ENCODE measurements at regions not wholly inside any gene's neighbourhood (a gene's known extent, or its start where the extent isn't known, plus 50 kb on each side); places are given as distances from the start of the nearest gene placed in this dataset.
"Not testable (repeated sequence)": the region's sequence is repeated elsewhere in the genome, so short reads cannot be mapped to it uniquely, and the experiment has no call there.

- Histone ChIP-seq H3K4me3 (ENCODE audit: low read depth in 1 of 2, low read length in 2 of 2) (no peak overlapping the region), H3K27me3 (ENCODE audit: low read depth, low read length) (no peaks in the 10 kb centered on the region), H3K36me3 (ENCODE audit: control insufficient read depth in 1 of 2, insufficient read depth in 2 of 2, low read length in 2 of 2) (no peaks in the 10 kb centered on the region), H3K4me1 (ENCODE audit: control insufficient read depth in 1 of 2, insufficient read depth in 2 of 2, low read length in 2 of 2) (peaks cover 8 to 20% of the 10 kb centered on the region in 2 donors), H3K9me3 (ENCODE audit: control insufficient read depth in 1 of 2, low read length in 2 of 2) (no peaks in the 10 kb centered on the region), H3K27ac (ENCODE audit: low read length) (no peak overlapping the region)
These were observed 169.4 kb downstream of the NDUFA12 start for GRCh38 chr12:94834036-94834625.

GRCh38 chr12:94832780-94833681 is 170.5 kb downstream of the NDUFA12 start:
- H3K27me3 ChIP-seq (ENCODE audit: low read depth, low read length) = no peaks in the 10 kb centered on the region
- H3K36me3 ChIP-seq (ENCODE audit: control insufficient read depth in 1 of 2, insufficient read depth in 2 of 2, low read length in 2 of 2) = no peaks in the 10 kb centered on the region
- no peaks in the 10 kb centered on the region for H3K9me3 ChIP-seq (ENCODE audit: control insufficient read depth in 1 of 2, low read length in 2 of 2)
- H3K4me3 ChIP-seq (ENCODE audit: low read depth in 1 of 2, low read length in 2 of 2) = peak overlapping the region in 1 of 2 donors; percentile 12
- peak overlapping the region; percentile 85 for H3K27ac ChIP-seq (ENCODE audit: low read length)
- H3K4me1 ChIP-seq (ENCODE audit: control insufficient read depth in 1 of 2, insufficient read depth in 2 of 2, low read length in 2 of 2) = peaks cover 8 to 20% of the 10 kb centered on the region in 2 donors

GRCh38 chr12:94832105-94832504 is 171.4 kb downstream of the NDUFA12 start:
- H3K36me3 ChIP-seq (ENCODE audit: control insufficient read depth in 1 of 2, insufficient read depth in 2 of 2, low read length in 2 of 2) = no peaks in the 10 kb centered on the region
- peaks cover 8 to 20% of the 10 kb centered on the region in 2 donors for H3K4me1 ChIP-seq (ENCODE audit: control insufficient read depth in 1 of 2, insufficient read depth in 2 of 2, low read length in 2 of 2)
- no peaks in the 10 kb centered on the region for H3K27me3 ChIP-seq (ENCODE audit: low read depth, low read length)
- no peak overlapping the region for H3K27ac ChIP-seq (ENCODE audit: low read length)
- H3K4me3 ChIP-seq (ENCODE audit: low read depth in 1 of 2, low read length in 2 of 2) = no peak overlapping the region
- no peaks in the 10 kb centered on the region for H3K9me3 ChIP-seq (ENCODE audit: control insufficient read depth in 1 of 2, low read length in 2 of 2)

- H3K4me1 ChIP-seq (ENCODE audit: control insufficient read depth in 1 of 2, insufficient read depth in 2 of 2, low read length in 2 of 2) = peaks cover 8 to 20% of the 10 kb centered on the region in 2 donors
- no peak overlapping the region for H3K4me3 ChIP-seq (ENCODE audit: low read depth in 1 of 2, low read length in 2 of 2)
- H3K27ac ChIP-seq (ENCODE audit: low read length) = no peak overlapping the region
- no peaks in the 10 kb centered on the region for H3K36me3 ChIP-seq (ENCODE audit: control insufficient read depth in 1 of 2, insufficient read depth in 2 of 2, low read length in 2 of 2)
- no peaks in the 10 kb centered on the region for H3K9me3 ChIP-seq (ENCODE audit: control insufficient read depth in 1 of 2, low read length in 2 of 2)
- no peaks in the 10 kb centered on the region for H3K27me3 ChIP-seq (ENCODE audit: low read depth, low read length)
These were observed 172.3 kb downstream of the NDUFA12 start for GRCh38 chr12:94831081-94831751.

- no peak overlapping the region for H3K4me3 ChIP-seq (ENCODE audit: low read depth in 1 of 2, low read length in 2 of 2)
- no peak overlapping the region for H3K27ac ChIP-seq (ENCODE audit: low read length)
- H3K27me3 ChIP-seq (ENCODE audit: low read depth, low read length) = no peaks in the 10 kb centered on the region
- no peaks in the 10 kb centered on the region for H3K9me3 ChIP-seq (ENCODE audit: control insufficient read depth in 1 of 2, low read length in 2 of 2)
- peaks cover 8 to 20% of the 10 kb centered on the region in 2 donors for H3K4me1 ChIP-seq (ENCODE audit: control insufficient read depth in 1 of 2, insufficient read depth in 2 of 2, low read length in 2 of 2)
- no peaks in the 10 kb centered on the region for H3K36me3 ChIP-seq (ENCODE audit: control insufficient read depth in 1 of 2, insufficient read depth in 2 of 2, low read length in 2 of 2)
These were observed 173.9 kb downstream of the NDUFA12 start for GRCh38 chr12:94829552-94829951.

- H3K4me1 ChIP-seq (ENCODE audit: control insufficient read depth in 1 of 2, insufficient read depth in 2 of 2, low read length in 2 of 2) = peaks cover 4 to 9% of the 10 kb centered on the region in 2 donors
- no peaks in the 10 kb centered on the region for H3K27me3 ChIP-seq (ENCODE audit: low read depth, low read length)
- H3K36me3 ChIP-seq (ENCODE audit: control insufficient read depth in 1 of 2, insufficient read depth in 2 of 2, low read length in 2 of 2) = no peaks in the 10 kb centered on the region
- H3K27ac ChIP-seq (ENCODE audit: low read length) = no peak overlapping the region
- peaks cover under 1 to 1% of the 10 kb centered on the region in 2 donors for H3K9me3 ChIP-seq (ENCODE audit: control insufficient read depth in 1 of 2, low read length in 2 of 2)
- H3K4me3 ChIP-seq (ENCODE audit: low read depth in 1 of 2, low read length in 2 of 2) = no peak overlapping the region
These were observed 168.7 kb upstream of the TMCC3 start for GRCh38 chr12:94819011-94819410.

- Histone ChIP-seq H3K27me3 (ENCODE audit: low read depth, low read length) (no peaks in the 10 kb centered on the region), H3K4me1 (ENCODE audit: control insufficient read depth in 1 of 2, insufficient read depth in 2 of 2, low read length in 2 of 2) (peaks cover 4 to 9% of the 10 kb centered on the region in 2 donors), H3K4me3 (ENCODE audit: low read depth in 1 of 2, low read length in 2 of 2) (no peak overlapping the region), H3K36me3 (ENCODE audit: control insufficient read depth in 1 of 2, insufficient read depth in 2 of 2, low read length in 2 of 2) (no peaks in the 10 kb centered on the region), H3K27ac (ENCODE audit: low read length) (no peak overlapping the region), H3K9me3 (ENCODE audit: control insufficient read depth in 1 of 2, low read length in 2 of 2) (peaks cover 13 to 14% of the 10 kb centered on the region in 2 donors)
These were observed 167.3 kb upstream of the TMCC3 start for GRCh38 chr12:94817695-94818075.

GRCh38 chr12:94817201-94817600 is 166.8 kb upstream of the TMCC3 start:
- H3K9me3 ChIP-seq (ENCODE audit: control insufficient read depth in 1 of 2, low read length in 2 of 2) = peaks cover 13 to 19% of the 10 kb centered on the region in 2 donors
- not testable (repeated sequence) for H3K27ac ChIP-seq (ENCODE audit: low read length); H3K4me3 ChIP-seq (ENCODE audit: low read depth in 1 of 2, low read length in 2 of 2); H3K27me3 ChIP-seq (ENCODE audit: low read depth, low read length); H3K36me3 ChIP-seq (ENCODE audit: control insufficient read depth in 1 of 2, insufficient read depth in 2 of 2, low read length in 2 of 2); H3K4me1 ChIP-seq (ENCODE audit: control insufficient read depth in 1 of 2, insufficient read depth in 2 of 2, low read length in 2 of 2)

GRCh38 chr12:94816746-94817145 is 166.4 kb upstream of the TMCC3 start:
- not testable (repeated sequence) for H3K27ac ChIP-seq (ENCODE audit: low read length); H3K4me3 ChIP-seq (ENCODE audit: low read depth in 1 of 2, low read length in 2 of 2)

GRCh38 chr12:94815958-94816357 is 165.6 kb upstream of the TMCC3 start:
- no peaks in the 10 kb centered on the region for H3K27me3 ChIP-seq (ENCODE audit: low read depth, low read length)
- no peak overlapping the region for H3K4me3 ChIP-seq (ENCODE audit: low read depth in 1 of 2, low read length in 2 of 2)
- H3K4me1 ChIP-seq (ENCODE audit: control insufficient read depth in 1 of 2, insufficient read depth in 2 of 2, low read length in 2 of 2) = peaks cover 4 to 9% of the 10 kb centered on the region in 2 donors
- H3K9me3 ChIP-seq (ENCODE audit: control insufficient read depth in 1 of 2, low read length in 2 of 2) = peaks cover 13 to 21% of the 10 kb centered on the region in 2 donors
- no peaks in the 10 kb centered on the region for H3K36me3 ChIP-seq (ENCODE audit: control insufficient read depth in 1 of 2, insufficient read depth in 2 of 2, low read length in 2 of 2)
- no peak overlapping the region for H3K27ac ChIP-seq (ENCODE audit: low read length)

More at GRCh38 chr12:94816746-94817145, 166.4 kb upstream of the TMCC3 start:
- not testable (repeated sequence) for H3K36me3 ChIP-seq (ENCODE audit: control insufficient read depth in 1 of 2, insufficient read depth in 2 of 2, low read length in 2 of 2); H3K4me1 ChIP-seq (ENCODE audit: control insufficient read depth in 1 of 2, insufficient read depth in 2 of 2, low read length in 2 of 2); H3K27me3 ChIP-seq (ENCODE audit: low read depth, low read length)
- H3K9me3 ChIP-seq (ENCODE audit: control insufficient read depth in 1 of 2, low read length in 2 of 2) = peaks cover 13 to 21% of the 10 kb centered on the region in 2 donors

- Histone ChIP-seq H3K36me3 (ENCODE audit: control insufficient read depth in 1 of 2, insufficient read depth in 2 of 2, low read length in 2 of 2) (no peaks in the 10 kb centered on the region), H3K27ac (ENCODE audit: low read length) (no peak overlapping the region), H3K9me3 (ENCODE audit: control insufficient read depth in 1 of 2, low read length in 2 of 2) (peaks cover 13 to 21% of the 10 kb centered on the region in 2 donors), H3K4me1 (ENCODE audit: control insufficient read depth in 1 of 2, insufficient read depth in 2 of 2, low read length in 2 of 2) (peaks cover 4 to 9% of the 10 kb centered on the region in 2 donors), H3K4me3 (ENCODE audit: low read depth in 1 of 2, low read length in 2 of 2) (no peak overlapping the region), H3K27me3 (ENCODE audit: low read depth, low read length) (no peaks in the 10 kb centered on the region)
These were observed 165.1 kb upstream of the TMCC3 start for GRCh38 chr12:94815450-94815849.
